Islet precursor cell (in vitro differentiated cells): ENCODE measurements at regions not wholly inside any gene's neighbourhood (a gene's known extent, or its start where the extent isn't known, plus 50 kb on each side); places are given as distances from the start of the nearest gene placed in this dataset.
A peak's percentile ranks its signal among the peaks of the same experiment; 100 is the strongest.

Experiments used
- DNase-seq: peaks from one replicate; pipeline ENCODE4 v3.0.0-alpha.2; 2018

- no peak for DNase-seq
These were observed 51.3 kb upstream of the CNKSR3 start for GRCh38 chr6:154561750-154562149.

DNA sequence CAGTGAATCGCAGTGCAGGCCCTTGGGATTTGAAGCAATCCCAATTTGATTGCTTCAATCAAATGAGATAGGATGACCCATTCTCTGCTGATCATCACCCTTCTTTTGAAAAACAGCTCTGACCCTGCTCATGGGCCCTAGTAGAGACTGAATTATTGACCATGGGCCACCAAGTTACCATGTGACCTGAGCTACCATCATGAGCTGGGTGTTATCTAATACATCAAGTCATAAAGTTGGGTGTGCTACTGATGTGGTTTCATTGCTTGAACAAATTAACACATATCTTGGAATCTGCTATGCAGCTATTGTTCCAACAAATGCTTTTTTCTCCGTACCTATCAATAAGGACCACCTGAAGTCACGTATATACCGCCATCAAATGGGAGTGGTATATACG is 54.8 kb upstream of the CNKSR3 start:
- DNase-seq: no peak

DNA sequence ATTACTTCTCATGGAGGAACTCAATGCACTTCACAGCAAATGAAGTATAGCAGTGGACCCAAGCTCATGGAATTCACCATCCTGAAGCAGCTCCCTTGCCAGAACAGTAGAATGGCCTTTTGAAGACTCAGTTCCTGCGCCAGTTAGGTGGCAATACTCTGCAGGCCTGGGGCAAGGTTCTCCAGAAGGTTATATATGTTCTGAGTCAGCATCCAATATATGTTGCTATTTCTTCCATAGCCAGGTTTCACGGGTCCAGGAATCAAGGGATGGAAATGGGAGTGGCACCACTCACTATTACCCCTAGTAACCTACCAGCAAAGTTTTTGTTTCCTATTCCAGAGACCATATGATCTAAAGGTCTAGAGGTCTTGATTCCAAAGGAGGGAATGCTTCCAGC is 56.4 kb upstream of the CNKSR3 start:
- DNase-seq: no peak

DNA sequence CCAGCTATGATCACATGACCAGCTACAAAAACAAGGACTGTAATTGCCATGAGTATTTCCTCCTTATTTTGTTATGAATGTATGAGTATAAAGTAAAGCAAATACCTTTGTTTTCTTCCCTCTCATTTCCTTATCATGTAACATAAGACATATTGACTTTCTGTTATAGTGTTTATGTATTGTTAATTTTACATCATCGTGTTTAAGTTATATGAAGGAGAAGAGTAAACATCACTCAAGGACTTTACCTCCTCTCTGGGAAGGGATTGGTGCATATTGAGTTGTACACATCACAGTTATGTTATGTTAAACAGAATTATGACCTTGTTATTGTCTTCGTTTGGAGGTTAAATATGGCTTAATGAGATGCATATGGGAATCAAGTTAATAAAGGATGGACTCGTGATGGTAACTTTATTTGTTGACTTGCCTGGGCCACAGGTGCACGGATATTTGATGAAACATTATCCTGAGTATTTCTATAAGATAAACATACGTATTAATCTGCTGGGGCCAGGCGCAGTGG is 57.3 kb upstream of the CNKSR3 start:
- no peak for DNase-seq

DNA sequence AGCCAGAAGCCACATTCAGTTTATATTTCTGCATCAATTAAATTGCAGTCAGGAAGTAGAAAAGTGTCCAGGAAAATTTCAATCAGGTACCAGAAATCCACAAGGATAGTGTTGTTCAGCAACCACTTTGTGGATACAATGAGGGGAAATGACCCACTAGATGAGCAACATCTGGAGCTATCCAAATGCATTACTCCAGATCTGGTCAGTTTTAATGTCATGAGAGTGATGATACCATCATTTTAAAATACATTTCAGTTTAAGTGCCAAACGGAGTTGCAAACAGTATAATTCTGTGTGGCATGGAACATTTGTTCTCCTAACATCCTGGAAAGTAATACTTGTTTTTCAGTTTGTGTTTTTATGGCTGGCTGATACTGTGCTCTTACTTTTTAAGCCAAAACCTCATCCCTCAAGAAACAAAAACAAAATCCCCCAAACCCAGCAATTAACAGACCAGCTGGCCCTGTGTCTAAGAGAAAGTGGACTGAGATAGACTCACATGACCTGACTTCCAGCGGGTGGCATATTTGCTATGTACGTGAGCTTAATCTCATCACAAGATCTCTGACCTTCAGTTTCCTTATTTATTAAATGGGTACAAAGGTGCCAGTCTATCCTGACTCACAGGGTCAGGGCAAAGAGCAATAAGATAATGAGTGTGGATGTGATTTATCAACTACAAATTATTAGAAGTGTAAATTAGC is 58.8 kb upstream of the CNKSR3 start:
- no peak for DNase-seq

- no peak for DNase-seq
These were observed 60.0 kb upstream of the CNKSR3 start for GRCh38 chr6:154570505-154570904.

DNA sequence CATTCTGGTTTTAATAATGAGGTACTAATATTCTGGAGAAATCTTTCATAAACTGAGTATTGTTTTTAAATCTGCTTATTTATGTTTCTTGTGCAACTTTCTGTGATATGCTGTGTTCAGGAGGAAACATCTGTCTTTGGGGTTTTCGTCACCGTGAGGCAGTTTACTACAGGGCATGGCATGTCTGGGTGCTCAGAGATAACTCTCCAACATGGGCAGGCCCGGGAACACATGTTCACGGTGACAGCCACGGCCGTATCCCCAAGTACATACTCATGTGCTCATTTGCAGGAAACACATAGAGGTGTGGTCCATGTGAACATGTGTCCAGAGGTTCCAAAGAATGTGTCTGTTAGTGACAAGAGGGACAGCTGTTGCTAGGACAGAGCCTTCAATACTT is 62.1 kb upstream of the CNKSR3 start:
- no peak for DNase-seq

DNA sequence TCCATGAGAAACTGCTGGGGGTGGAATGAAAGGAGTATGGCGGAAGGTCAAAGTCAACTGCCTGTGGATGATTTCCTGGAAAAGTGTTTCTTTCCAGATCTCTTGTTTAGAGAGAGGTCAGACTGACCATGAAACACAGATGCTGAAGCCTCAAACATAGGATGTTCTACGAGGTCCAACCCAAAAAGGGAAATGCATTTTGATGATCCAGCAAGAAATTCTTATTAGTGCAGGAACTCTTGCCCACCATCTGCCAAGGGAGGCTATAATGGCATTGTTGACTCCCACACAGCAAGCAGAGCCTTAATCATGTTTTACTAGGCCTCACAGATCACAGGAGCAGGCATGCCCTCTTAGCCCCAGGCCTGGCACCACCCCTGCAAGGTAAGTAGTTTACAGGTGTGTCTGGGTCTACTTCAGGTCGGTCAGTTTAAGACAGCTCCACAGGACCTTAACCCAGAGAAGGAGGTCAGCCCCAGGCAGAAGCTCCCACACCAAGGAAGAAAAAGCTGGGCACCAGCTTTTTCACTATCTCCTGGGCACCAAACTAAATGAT is 67.6 kb upstream of the CNKSR3 start:
- DNase-seq: no peak

- DNase-seq: no peak
These were observed 68.6 kb upstream of the CNKSR3 start for GRCh38 chr6:154579046-154579445.

GRCh38 chr6:154579485-154579884 is 69.0 kb upstream of the CNKSR3 start:
- no peak for DNase-seq

DNA sequence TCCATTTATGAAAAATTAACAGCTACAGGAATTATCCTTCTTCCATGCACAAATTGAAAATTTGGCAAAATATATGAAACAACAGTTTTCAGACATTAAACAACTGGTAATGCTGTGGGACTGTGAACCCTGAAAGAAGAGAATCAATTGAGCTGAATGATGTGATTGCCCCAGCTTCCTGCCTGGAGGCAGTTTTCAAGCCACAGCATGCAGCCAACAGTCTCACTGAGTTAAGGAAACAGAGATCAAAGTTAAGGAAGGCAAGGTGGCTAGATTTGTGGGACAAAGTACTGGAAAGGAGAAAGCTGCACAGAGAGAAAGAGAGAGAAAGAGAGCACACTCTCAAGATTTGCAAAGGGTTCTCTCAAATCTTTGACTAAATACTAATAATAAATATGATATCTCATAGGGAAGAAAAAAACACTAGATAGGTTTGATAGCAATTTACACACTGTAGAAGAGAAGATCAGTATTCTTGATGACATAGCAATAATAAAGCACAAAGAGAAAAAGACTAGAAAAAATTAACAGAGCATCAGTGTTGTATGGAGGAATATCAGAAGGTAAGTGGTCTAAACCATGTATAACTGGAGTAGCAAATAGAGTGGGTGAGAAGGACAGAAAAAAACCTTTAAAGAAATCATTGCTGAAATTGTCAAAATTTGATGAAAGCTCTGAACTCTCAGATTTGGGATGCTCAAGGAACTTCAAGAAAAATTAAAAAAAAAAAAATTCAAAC is 70.1 kb upstream of the CNKSR3 start:
- DNase-seq: no peak

GRCh38 chr6:154582696-154583095 is 72.2 kb upstream of the CNKSR3 start:
- no peak for DNase-seq

DNA sequence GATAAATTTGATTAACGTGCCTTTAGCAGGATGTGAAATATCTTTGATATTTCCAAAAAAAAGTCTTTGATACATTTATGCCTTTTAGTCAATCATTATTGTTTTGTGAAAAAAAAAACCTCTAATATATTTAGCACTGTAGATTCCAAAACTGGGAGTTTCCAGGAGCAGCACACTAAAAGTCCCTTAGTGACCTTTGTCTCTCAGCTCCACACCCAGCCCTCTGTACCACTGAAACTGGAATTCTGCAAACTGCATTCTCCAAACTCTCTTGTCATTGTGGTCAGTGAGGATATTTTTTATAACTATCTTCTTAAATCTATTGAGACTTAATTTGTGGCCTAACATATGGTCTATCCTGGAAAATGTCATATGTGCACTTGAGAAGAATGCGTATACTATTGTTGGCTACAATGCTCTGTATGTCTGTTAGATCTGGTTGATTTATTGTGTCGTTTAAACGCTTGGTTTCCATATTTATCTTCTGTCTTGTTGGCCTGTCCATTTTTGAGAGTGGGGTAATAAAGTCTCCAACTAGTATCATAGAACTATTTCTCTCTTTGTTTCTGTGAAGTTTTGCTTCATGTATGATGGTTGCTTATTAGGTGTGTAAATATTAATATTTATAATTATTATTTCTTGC is 73.2 kb upstream of the CNKSR3 start:
- DNase-seq: no peak

GRCh38 chr6:154590756-154591155 is 80.3 kb upstream of the CNKSR3 start:
- no peak for DNase-seq

DNA sequence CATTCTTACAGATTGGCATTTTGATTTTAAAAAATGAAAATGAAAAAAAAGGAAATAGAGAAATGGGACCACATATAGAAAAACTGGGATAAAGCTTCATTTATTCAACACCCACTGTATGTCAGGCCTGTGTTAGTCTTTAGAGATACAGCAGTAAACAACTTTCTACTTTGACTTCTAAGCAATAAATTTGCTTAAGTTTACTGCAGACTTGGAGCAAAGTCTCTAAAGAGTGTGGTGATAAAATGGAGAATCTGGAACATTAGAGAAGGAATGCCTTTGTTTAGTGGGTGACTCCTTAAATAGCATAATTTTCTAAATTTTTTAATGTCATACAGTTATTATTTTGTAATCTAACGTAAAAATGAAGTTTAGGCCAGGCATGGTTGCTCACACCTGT is 80.7 kb upstream of the CNKSR3 start:
- no peak for DNase-seq

DNA sequence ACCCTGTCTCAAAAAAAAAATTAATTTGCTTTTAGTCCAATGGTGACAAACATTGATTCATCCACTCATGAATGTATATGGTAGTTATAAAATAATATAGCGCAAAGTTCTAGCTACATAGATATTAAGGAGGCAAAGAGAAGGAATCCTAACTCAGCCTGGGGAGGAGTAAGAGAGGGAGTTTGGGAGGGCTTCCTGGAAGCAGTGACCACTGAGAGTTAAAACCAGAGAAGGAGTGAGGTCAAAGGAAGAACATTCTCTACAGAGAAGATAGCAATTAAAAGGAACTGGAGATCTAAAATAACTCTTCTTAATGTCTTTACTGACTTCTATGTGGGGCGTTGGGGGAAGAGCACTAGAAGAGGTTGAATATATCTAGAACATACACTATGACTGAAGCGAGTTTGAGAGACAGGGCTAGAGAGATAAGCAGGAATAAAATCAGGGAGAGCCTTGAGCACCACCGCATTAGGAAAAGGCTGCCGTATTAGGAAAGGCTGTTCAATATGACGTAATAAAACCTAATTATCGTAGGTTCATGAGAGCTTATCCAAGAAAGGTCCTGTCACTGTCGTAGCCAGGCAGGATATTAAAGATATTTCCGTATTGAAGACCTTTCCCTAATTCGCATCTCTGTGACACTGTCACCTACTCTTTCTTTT is 81.8 kb upstream of the CNKSR3 start:
- DNase-seq: no peak

- peak; percentile 73 for DNase-seq
These were observed 82.6 kb upstream of the CNKSR3 start for GRCh38 chr6:154593122-154593521.

DNA sequence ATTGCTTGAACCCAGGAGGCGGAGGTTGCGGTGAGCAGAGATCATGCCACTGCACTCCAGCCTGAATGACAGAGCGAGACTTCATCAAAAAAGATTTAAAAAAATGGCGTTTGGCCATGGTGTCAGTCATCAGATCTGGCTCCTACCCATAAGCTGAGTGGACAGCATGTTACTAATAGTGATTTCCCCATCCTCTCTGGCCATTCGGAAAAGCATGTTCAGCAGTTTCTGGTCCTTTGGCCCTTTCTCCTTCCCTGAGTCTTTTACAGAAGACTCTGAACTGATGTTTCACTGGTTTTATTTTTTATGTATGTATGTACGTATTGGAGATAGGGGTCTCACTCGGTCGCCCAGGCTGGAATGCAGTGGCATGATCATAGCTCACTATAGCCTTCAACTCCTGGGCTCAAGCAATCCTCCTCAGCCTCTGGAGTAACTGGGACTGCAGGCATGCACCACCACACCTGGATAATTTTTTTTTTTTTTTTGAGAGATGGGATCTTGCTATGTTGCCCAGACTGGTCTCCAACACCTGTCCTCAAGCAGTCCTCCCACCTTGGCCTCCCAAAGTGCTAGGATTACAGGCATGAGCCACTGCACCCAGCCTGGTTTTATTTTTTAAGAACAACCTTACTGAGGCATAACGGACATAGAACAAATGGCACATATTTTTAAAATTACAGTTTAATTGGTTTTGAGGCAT is 84.2 kb upstream of the CNKSR3 start:
- no peak for DNase-seq

DNA sequence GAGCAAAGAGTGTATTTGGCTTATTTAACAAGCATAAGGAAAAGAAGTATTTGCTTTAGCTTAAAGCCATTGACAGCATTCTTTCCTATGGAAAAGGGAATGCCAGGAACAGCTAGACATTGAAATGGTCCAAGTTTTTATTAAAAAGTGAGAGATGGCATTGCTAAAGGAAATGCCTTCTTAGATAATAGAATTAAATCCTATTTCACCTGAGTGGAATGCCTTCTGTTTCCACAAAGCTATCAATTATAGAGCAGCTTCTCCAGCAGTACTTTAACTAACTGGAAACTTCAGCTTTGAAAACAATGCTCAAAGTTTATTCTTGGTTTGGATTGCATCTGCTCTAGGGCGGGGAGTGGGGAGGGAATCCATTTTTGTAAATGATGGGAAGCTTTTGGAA is 85.1 kb upstream of the CNKSR3 start:
- DNase-seq: no peak

- DNase-seq: no peak
These were observed 85.5 kb upstream of the CNKSR3 start for GRCh38 chr6:154596009-154596408.

GRCh38 chr6:154596701-154597100 is 86.2 kb upstream of the CNKSR3 start:
- DNase-seq: no peak

- DNase-seq: no peak
These were observed 87.9 kb upstream of the CNKSR3 start for GRCh38 chr6:154598399-154598798.
